Endothelial cell of umbilical vein (primary cell): ENCODE measurements at regions not wholly inside any gene's neighbourhood (a gene's known extent, or its start where the extent isn't known, plus 50 kb on each side); places are given as distances from the start of the nearest gene placed in this dataset.

Experiments used
- EZH2 ChIP-seq: IDR thresholded peaks from 2 replicates; pipeline ENCODE4 v1.6.1; 2012; ENCODE audit warnings: borderline replicate concordance, low read depth, mild to moderate bottlenecking, moderate library complexity, low read length, inconsistent platforms; ENCODE audit not compliant: severe bottlenecking
- JUN ChIP-seq: IDR thresholded peaks from 2 replicates; pipeline ENCODE4 v1.6.1; 2011; ENCODE audit warnings: borderline replicate concordance, low read depth; ENCODE audit not compliant: insufficient read length, insufficient read depth
- POLR2A ChIP-seq: IDR thresholded peaks from 2 replicates; pipeline ENCODE4 v1.6.1; 2012; ENCODE audit warnings: low read depth, mild to moderate bottlenecking, control low read depth, low read length
- POLR2AphosphoS5 ChIP-seq: IDR thresholded peaks from 2 replicates; pipeline ENCODE4 v1.6.1; 2012; ENCODE audit warnings: low read depth, mild to moderate bottlenecking, control low read depth, low read length, moderate library complexity; ENCODE audit not compliant: insufficient read depth
- TF ChIP-seq, protein P1 (sequence below), 2 donors: IDR thresholded peaks; 1 replicate in 1 of 2; 2 replicates in 1 of 2; pipeline ENCODE4 v1.5.1; 2011; ENCODE audit warnings: low read length in 2 of 2, mild to moderate bottlenecking in 2 of 2, moderate library complexity in 2 of 2, control low read depth in 1 of 2, inconsistent platforms in 1 of 2, low read depth in 1 of 2; ENCODE audit not compliant: insufficient read depth in 1 of 2; ENCODE audit errors: extremely low read depth in 1 of 2
- TF ChIP-seq, protein P2 (sequence below): IDR thresholded peaks from 2 replicates; pipeline ENCODE4 v1.6.1; 2011; ENCODE audit not compliant: insufficient read depth, insufficient read length

DNA sequence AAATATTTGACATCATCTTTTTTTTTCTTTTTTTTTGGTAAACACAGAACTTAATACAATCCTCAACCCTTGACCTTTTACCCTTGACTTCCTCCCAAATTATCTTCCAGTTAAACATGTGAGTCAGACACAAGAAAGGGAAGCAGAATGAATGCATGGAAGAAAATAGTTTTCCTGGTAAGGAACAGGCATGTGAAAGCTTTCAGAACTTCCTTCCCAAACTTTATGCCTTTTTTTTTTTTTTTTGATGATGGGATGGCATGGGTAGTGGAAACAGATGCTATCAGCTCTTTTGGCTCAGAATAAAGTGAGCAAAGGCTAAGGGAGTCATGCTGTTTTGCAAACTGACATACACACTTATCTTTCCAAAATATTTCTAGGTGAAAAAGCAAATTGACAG lies 1079.1 kb downstream of the TTLL7 start:
- TF ChIP-seq, protein P1, sequence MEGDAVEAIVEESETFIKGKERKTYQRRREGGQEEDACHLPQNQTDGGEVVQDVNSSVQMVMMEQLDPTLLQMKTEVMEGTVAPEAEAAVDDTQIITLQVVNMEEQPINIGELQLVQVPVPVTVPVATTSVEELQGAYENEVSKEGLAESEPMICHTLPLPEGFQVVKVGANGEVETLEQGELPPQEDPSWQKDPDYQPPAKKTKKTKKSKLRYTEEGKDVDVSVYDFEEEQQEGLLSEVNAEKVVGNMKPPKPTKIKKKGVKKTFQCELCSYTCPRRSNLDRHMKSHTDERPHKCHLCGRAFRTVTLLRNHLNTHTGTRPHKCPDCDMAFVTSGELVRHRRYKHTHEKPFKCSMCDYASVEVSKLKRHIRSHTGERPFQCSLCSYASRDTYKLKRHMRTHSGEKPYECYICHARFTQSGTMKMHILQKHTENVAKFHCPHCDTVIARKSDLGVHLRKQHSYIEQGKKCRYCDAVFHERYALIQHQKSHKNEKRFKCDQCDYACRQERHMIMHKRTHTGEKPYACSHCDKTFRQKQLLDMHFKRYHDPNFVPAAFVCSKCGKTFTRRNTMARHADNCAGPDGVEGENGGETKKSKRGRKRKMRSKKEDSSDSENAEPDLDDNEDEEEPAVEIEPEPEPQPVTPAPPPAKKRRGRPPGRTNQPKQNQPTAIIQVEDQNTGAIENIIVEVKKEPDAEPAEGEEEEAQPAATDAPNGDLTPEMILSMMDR (IDR thresholded peaks at IDR 0.05; ENCODE audit: extremely low read depth in 1 of 2, insufficient read depth in 1 of 2, low read depth in 1 of 2, low read length in 2 of 2), result no peak
- TF ChIP-seq, protein P2, sequence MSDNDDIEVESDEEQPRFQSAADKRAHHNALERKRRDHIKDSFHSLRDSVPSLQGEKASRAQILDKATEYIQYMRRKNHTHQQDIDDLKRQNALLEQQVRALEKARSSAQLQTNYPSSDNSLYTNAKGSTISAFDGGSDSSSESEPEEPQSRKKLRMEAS, result no peak
- TF ChIP-seq EZH2 (no peak), POLR2A (no peak), POLR2AphosphoS5 (no peak), JUN (peak; percentile 90)
